SKM-1 treated with dmso at 0.1 percent for 144 hours (cell line): ENCODE measurements at regions not wholly inside any gene's neighbourhood (a gene's known extent, or its start where the extent isn't known, plus 50 kb on each side); places are given as distances from the start of the nearest gene placed in this dataset.
"Not testable (repeated sequence)": the region's sequence is repeated elsewhere in the genome, so short reads cannot be mapped to it uniquely, and the experiment has no call there.

ENCODE experiments used
- DNase-seq: peaks from one replicate; lab custom pipeline; 2025; ENCODE audit not compliant: unreplicated experiment; lab: John Stamatoyannopoulos, UW

GRCh38 chr7:106526617-106527016 is 134.3 kb downstream of the CCDC71L start:
- not testable (repeated sequence) for DNase-seq

GRCh38 chr7:106524690-106525059 is 136.3 kb downstream of the CCDC71L start:
- DNase-seq = no peak

- DNase-seq = no peak
Observed at GRCh38 chr7:106523482-106523881, 137.5 kb downstream of the CCDC71L start.

GRCh38 chr7:106522696-106523095 is 138.3 kb downstream of the CCDC71L start:
- no peak for DNase-seq

- DNase-seq = no peak
Observed at GRCh38 chr7:106521541-106521940, 139.4 kb downstream of the CCDC71L start.

GRCh38 chr7:106520962-106521514 is 139.9 kb downstream of the CCDC71L start:
- DNase-seq = no peak

- no peak for DNase-seq
Observed at GRCh38 chr7:106518967-106519366, 142.0 kb downstream of the CCDC71L start.

DNA sequence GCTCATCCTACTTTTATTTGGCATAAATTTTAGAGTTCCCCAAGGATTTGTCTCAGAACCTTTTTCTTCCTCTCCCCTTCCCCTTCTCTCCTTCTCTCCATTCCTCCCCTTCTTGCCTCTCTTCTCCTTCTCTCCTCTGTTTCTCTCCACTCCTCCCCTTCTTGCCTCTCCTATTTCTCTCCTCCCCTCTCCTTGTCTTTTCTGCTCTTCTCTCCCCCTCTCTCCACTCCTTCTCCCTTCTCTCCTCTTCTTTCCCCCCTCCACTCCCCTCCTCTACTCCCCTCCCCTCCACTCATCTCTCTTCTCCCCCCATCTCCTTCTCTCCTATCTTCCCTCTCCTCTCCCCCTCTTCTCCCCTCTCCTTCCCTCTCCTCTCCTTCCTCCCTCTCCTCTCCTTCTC is 142.7 kb downstream of the CCDC71L start:
- no peak for DNase-seq

- no peak for DNase-seq
Observed at GRCh38 chr7:106517508-106517907, 143.4 kb downstream of the CCDC71L start.

DNA sequence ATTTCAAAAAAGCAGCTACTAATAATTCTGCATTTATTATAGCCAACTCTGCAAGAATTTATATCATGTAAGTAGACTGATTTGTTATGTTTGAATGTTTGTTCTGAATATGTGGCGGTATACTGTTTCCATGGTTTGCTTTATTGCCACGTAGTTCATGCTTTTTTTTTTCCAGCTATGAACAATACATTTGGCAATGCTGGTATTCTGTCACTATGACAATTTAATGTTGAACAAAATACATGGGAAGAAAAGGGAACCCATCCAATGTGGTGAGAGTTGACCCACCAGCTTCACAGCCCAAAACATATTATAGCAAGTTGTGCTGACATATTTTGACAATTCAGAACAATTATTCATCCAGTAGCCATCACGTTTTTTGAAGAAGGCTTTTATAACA is 145.6 kb downstream of the CCDC71L start:
- DNase-seq = no peak

- no peak for DNase-seq
Observed at GRCh38 chr7:106514881-106515280, 146.1 kb downstream of the CCDC71L start.

- DNase-seq = no peak
Observed at GRCh38 chr7:106512217-106512616, 148.7 kb downstream of the CCDC71L start.

- no peak for DNase-seq
Observed at GRCh38 chr7:106504645-106505044, 156.3 kb downstream of the CCDC71L start.

DNA sequence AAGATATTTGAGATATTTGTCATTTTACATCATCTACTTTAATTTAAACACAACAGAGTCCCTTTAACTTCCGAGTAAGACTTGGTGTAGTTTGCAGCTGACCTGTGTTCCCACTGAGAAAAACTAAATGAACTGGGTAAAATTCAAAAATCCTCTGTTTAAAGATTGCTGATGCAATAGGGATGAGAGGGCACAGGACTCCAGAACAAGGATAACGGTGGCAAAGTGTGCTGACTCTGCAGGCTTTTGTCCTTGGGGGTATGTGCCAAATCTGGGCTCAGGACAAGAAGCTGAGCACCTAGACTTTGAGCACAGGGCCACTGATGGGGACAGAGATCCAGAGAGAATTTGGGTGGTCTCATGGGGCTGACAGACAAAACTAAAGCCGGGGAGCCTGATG is 156.8 kb downstream of the CCDC71L start:
- no peak for DNase-seq

- DNase-seq = no peak
Observed at GRCh38 chr7:106503626-106504025, 157.3 kb downstream of the CCDC71L start.

DNA sequence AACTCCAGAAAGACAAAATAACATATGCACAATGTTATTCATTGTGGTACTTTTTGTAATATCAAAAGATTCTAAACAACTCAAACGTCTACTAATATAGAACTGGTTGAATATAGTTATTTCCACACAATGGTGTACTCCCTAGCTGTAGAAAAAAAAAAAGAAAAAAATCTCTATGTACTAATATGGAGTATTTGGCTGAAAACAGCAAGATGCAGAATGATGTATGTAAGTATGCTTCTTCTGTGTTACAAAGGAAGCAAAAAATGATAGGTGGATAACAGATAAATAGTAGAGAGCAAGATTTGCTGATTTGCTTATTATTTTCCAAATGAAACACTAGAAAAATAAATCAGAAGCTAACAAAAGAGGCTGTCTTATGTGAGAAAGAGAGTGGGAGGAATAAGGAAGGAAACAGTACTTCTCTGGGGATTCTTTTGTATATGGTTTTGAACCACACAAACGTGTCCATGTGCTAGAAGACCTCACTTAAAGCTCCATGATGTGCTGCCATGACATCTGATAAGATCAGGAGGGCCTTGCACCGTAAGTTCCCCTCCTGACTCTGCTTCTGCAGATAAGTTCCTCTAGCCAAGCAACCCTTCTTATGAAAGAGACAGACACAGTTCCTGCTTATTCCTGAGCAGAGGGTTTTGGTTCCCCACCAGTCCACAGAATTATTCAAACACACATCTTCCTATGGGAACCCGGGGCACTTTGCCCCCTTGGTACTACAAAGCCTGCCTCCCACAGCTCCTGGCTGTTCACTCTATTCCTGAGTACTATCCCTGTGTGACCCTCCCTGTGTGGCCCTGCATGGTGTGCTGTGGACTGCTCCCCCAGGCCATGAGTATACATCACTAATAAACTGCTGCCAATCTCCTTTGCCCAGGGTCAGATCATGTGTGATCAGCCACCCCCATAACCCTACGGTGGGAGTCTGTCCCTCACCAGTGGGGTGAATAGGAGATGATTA is 159.1 kb downstream of the CCDC71L start:
- peak; percentile 78 for DNase-seq

DNA sequence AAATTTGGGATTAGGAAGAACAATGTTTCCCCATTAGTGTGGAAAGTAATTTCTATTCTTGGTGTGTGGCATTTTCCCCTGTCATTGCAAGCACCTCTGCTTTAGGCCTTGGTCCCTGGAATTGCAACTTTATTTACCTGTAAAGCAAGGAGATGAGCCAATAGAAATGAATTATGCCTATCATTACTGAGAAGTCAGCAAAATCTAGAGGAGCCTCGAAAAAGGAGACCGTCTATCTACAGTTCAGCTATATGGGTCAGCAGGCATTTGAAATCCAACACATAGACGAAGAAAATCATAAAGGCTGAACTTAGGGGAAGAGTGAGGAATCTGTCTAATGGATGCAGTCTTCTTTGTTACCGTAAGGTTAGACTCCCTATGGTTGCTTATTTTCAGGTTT is 161.1 kb downstream of the CCDC71L start:
- no peak for DNase-seq

GRCh38 chr7:106498005-106498404 is 163.0 kb downstream of the CCDC71L start:
- not testable (repeated sequence) for DNase-seq

GRCh38 chr7:106493041-106493731 is 167.8 kb downstream of the CCDC71L start:
- no peak for DNase-seq

DNA sequence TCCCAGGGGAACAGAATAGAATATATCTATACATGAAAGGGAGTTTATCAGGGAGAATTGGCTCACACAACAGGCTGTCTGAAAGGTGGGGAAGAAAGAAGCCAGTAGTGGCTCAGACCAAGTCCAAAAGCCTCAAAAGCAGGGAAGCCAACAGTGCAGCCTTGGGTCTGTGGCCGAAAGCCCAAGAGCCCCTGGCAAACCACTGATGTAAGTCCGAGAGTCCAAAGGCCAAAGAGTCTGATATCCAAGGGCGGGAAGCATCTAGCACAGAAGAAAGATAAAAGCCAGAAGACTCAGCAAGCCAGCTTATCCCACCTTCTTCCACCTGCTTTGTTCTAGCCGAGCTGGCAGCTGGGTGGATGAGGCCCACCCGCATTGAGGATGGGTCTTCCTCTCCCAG is 172.5 kb downstream of the CCDC71L start:
- DNase-seq = no peak

GRCh38 chr7:106487892-106488291 is 173.1 kb downstream of the CCDC71L start:
- DNase-seq = no peak

DNA sequence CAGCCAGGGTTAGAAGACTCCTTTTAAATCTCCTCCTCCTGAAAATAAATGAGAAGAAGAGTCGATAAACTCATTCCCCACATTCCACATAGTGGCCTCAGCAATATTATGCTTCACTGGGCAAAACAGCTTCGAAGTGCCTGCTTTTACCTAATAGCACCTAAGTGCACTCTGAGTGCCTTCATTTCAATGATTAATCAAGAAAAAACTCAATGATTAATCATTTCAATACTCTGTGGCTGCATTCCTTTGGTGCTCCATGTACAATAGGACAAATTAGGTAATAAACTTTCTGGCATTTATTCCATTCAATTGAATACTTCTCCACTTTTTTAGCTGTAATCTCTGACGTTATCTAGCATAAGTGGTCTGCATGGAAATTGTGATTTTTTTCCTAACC is 174.6 kb downstream of the CCDC71L start:
- DNase-seq = no peak
